HL-60 (cell line): ENCODE measurements at regions not wholly inside any gene's neighbourhood (a gene's known extent, or its start where the extent isn't known, plus 50 kb on each side); places are given as distances from the start of the nearest gene placed in this dataset.

Experiments
- GABPA ChIP-seq: IDR thresholded peaks from 2 replicates; pipeline ENCODE4 v1.6.1; 2012; ENCODE audit warnings: low read depth
- POLR2AphosphoS5 ChIP-seq: IDR thresholded peaks from 2 replicates; pipeline ENCODE4 v1.6.1; 2012; ENCODE audit warnings: low read depth
- TF ChIP-seq, protein P1 (sequence below): IDR thresholded peaks from one replicate; pipeline ENCODE4 v1.5.1; 2011; ENCODE audit warnings: low read length, control low read depth, inconsistent platforms; ENCODE audit not compliant: insufficient read depth

DNA sequence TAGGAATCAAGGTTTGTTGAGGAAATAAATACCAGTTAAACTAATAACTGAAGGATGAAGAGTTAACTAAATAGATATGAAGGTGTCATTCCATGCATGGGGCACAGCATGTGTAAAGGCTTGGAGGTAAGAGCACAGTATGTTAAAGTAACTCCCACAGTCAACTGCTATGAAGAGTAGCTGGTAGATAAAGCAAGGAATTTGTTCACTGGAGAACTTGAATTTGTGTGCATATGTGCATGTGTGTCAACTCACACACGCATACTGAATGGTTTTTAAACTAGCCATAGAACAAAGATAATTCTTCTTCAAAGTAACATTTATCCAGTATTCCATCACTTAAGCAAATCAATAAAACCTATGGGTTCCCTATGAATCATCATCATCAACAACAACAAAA, 135.9 kb downstream of the FAM76B start:
- TF ChIP-seq, protein P1, sequence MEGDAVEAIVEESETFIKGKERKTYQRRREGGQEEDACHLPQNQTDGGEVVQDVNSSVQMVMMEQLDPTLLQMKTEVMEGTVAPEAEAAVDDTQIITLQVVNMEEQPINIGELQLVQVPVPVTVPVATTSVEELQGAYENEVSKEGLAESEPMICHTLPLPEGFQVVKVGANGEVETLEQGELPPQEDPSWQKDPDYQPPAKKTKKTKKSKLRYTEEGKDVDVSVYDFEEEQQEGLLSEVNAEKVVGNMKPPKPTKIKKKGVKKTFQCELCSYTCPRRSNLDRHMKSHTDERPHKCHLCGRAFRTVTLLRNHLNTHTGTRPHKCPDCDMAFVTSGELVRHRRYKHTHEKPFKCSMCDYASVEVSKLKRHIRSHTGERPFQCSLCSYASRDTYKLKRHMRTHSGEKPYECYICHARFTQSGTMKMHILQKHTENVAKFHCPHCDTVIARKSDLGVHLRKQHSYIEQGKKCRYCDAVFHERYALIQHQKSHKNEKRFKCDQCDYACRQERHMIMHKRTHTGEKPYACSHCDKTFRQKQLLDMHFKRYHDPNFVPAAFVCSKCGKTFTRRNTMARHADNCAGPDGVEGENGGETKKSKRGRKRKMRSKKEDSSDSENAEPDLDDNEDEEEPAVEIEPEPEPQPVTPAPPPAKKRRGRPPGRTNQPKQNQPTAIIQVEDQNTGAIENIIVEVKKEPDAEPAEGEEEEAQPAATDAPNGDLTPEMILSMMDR = no peak
- no peak for TF ChIP-seq GABPA
- TF ChIP-seq POLR2AphosphoS5 = no peak
